ENCODE measurements at regions not wholly inside any gene's neighbourhood (a gene's known extent, or its start where the extent isn't known, plus 50 kb on each side); places are given as distances from the start of the nearest gene placed in this dataset.

DNA sequence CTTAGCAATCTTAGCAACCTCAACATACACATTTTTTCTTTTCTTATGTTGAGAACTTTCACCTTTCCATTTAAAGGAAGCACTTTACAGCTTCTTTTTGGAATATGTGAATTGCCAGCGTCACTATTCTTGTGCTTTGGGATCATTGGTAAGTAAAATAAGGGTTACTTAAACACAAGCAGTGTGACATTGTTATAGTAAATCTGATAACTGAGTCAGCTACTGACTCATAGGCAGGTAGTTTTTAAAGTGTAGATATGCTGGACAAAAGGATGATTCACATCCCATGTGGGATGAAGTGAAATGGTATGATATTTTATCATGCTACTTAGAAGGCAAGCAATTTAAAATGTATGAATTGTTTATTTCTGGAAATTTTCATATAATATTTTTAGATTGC is 637.2 kb downstream of the DCDC2C start:
- Histone ChIP-seq H3K4me1 (ENCODE audit: control insufficient read depth in 1 of 2, insufficient read depth in 2 of 2, low read length in 2 of 2) (no peaks in the 10 kb centered on the region), H3K27ac (ENCODE audit: low read depth, low read length) (no peak overlapping the region), H4K20me1 (ENCODE audit: insufficient read depth) (no peaks in the 10 kb centered on the region), H3K27me3 (ENCODE audit: insufficient read depth, low read length) (no peaks in the 10 kb centered on the region), H3K9me3 (ENCODE audit: control insufficient read depth in 1 of 2, insufficient read depth in 1 of 2, low read depth in 1 of 2, low read length in 2 of 2) (peaks cover 18 to 24% of the 10 kb centered on the region in 2 experiments; a peak in 3 of 4 replicates), H3K4me2 (ENCODE audit: low read length) (no peak overlapping the region), H3K9me2 (ENCODE audit: insufficient read depth) (no peaks in the 10 kb centered on the region), H3K4me3 (replicated peaks in 1 of 2; ENCODE audit: low read depth in 1 of 2, low read length in 2 of 2) (no peak overlapping the region), H3K36me3 (ENCODE audit: control insufficient read depth in 1 of 2, insufficient read depth in 2 of 2, low read length in 2 of 2) (no peaks in the 10 kb centered on the region), H2AFZ (ENCODE audit: low read depth, low read length, poor library complexity, severe bottlenecking) (no peak overlapping the region), H3K79me2 (ENCODE audit: insufficient read depth, low read length) (no peaks in the 10 kb centered on the region), H3K9ac (ENCODE audit: low read length) (no peak overlapping the region)
- CTCF ChIA-PET, result no interaction called here
- DNase-seq (ENCODE audit: low read depth, low spot score) (no peak), ATAC-seq (no peak)
- RAD21 ChIA-PET (ENCODE audit: low non-redundant PET in 1 of 2, low total read pairs in 2 of 2, uncharacterized antibody in 2 of 2, unreplicated experiment in 2 of 2), result no interaction called here
- intact Hi-C loops (cut with micrococcal nuclease), result no loop called here
- TF ChIP-seq SIN3A (IDR thresholded peaks at IDR 0.05; ENCODE audit: low read depth), result no peak
- no peak for TF ChIP-seq SRF (IDR thresholded peaks at IDR 0.05; ENCODE audit: low read depth)
- TF ChIP-seq EGR1 (IDR thresholded peaks at IDR 0.05; ENCODE audit: low read depth), result no peak
- TF ChIP-seq, protein P1, sequence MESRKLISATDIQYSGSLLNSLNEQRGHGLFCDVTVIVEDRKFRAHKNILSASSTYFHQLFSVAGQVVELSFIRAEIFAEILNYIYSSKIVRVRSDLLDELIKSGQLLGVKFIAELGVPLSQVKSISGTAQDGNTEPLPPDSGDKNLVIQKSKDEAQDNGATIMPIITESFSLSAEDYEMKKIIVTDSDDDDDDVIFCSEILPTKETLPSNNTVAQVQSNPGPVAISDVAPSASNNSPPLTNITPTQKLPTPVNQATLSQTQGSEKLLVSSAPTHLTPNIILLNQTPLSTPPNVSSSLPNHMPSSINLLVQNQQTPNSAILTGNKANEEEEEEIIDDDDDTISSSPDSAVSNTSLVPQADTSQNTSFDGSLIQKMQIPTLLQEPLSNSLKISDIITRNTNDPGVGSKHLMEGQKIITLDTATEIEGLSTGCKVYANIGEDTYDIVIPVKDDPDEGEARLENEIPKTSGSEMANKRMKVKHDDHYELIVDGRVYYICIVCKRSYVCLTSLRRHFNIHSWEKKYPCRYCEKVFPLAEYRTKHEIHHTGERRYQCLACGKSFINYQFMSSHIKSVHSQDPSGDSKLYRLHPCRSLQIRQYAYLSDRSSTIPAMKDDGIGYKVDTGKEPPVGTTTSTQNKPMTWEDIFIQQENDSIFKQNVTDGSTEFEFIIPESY (IDR thresholded peaks at IDR 0.05; ENCODE audit: extremely low read depth, insufficient replicate concordance, low read length), result no peak
- TF ChIP-seq POLR2A (IDR thresholded peaks at IDR 0.05; ENCODE audit: borderline replicate concordance, extremely low read depth, insufficient read depth, insufficient read length), result no peak
- TF ChIP-seq ELF1 (IDR thresholded peaks at IDR 0.05; ENCODE audit: borderline replicate concordance, low read depth), result no peak
- TF ChIP-seq SP1 (IDR thresholded peaks at IDR 0.05; ENCODE audit: low read depth), result no peak
- TF ChIP-seq JUND (IDR thresholded peaks at IDR 0.05), result no peak
- no peak for TF ChIP-seq YY1 (IDR thresholded peaks at IDR 0.05; ENCODE audit: extremely low read depth, insufficient replicate concordance, low read depth, low read length)
- BruUV-seq (replicated peaks), result no TSS peak
- POLR2A ChIA-PET, result no interaction called here

DNA sequence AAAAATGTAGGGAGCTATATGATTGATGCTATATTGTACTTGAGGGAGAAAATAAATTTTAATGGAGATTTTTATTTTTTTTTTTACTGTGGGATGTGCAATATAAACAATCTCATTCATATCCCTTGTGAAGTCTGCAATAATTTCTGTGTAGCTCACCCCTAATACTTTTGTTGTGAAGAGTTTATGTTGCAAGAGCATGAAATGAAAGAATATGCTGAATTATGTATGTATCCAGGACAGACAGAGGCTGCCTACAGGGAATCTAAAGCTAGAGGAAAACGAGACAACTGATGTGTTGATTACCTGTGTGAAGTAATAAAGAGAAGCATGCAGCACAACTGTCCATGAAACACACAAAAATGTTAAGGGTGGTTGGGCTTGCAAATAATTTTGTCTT is 643.3 kb downstream of the DCDC2C start:
- Histone ChIP-seq H3K4me3 (replicated peaks in 1 of 2; ENCODE audit: low read depth in 1 of 2, low read length in 2 of 2) (no peak overlapping the region), H3K79me2 (ENCODE audit: insufficient read depth, low read length) (no peaks in the 10 kb centered on the region), H3K4me1 (ENCODE audit: control insufficient read depth in 1 of 2, insufficient read depth in 2 of 2, low read length in 2 of 2) (no peaks in the 10 kb centered on the region), H3K4me2 (ENCODE audit: low read length) (no peak overlapping the region), H4K20me1 (ENCODE audit: insufficient read depth) (no peaks in the 10 kb centered on the region), H3K9ac (ENCODE audit: low read length) (no peak overlapping the region), H3K27ac (ENCODE audit: low read depth, low read length) (no peak overlapping the region), H3K9me3 (ENCODE audit: control insufficient read depth in 1 of 2, insufficient read depth in 1 of 2, low read depth in 1 of 2, low read length in 2 of 2) (peaks cover 8% of the 10 kb centered on the region in 2 experiments; a peak in 3 of 4 replicates), H2AFZ (ENCODE audit: low read depth, low read length, poor library complexity, severe bottlenecking) (no peak overlapping the region), H3K36me3 (ENCODE audit: control insufficient read depth in 1 of 2, insufficient read depth in 2 of 2, low read length in 2 of 2) (no peaks in the 10 kb centered on the region), H3K9me2 (ENCODE audit: insufficient read depth) (no peaks in the 10 kb centered on the region), H3K27me3 (ENCODE audit: insufficient read depth, low read length) (no peaks in the 10 kb centered on the region)
- CTCF ChIA-PET, result no interaction called here
- POLR2A ChIA-PET, result no interaction called here
- RAD21 ChIA-PET (ENCODE audit: low non-redundant PET in 1 of 2, low total read pairs in 2 of 2, uncharacterized antibody in 2 of 2, unreplicated experiment in 2 of 2), result no interaction called here
- TF ChIP-seq ZNF274 (IDR thresholded peaks at IDR 0.05; ENCODE audit: low read depth, low read length), result no peak
- TF ChIP-seq, protein P2, sequence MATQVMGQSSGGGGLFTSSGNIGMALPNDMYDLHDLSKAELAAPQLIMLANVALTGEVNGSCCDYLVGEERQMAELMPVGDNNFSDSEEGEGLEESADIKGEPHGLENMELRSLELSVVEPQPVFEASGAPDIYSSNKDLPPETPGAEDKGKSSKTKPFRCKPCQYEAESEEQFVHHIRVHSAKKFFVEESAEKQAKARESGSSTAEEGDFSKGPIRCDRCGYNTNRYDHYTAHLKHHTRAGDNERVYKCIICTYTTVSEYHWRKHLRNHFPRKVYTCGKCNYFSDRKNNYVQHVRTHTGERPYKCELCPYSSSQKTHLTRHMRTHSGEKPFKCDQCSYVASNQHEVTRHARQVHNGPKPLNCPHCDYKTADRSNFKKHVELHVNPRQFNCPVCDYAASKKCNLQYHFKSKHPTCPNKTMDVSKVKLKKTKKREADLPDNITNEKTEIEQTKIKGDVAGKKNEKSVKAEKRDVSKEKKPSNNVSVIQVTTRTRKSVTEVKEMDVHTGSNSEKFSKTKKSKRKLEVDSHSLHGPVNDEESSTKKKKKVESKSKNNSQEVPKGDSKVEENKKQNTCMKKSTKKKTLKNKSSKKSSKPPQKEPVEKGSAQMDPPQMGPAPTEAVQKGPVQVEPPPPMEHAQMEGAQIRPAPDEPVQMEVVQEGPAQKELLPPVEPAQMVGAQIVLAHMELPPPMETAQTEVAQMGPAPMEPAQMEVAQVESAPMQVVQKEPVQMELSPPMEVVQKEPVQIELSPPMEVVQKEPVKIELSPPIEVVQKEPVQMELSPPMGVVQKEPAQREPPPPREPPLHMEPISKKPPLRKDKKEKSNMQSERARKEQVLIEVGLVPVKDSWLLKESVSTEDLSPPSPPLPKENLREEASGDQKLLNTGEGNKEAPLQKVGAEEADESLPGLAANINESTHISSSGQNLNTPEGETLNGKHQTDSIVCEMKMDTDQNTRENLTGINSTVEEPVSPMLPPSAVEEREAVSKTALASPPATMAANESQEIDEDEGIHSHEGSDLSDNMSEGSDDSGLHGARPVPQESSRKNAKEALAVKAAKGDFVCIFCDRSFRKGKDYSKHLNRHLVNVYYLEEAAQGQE (IDR thresholded peaks at IDR 0.05; ENCODE audit: low read depth), result no peak
- TF ChIP-seq, protein P1 (IDR thresholded peaks at IDR 0.05; ENCODE audit: extremely low read depth, insufficient replicate concordance, low read length), result no peak
- TF ChIP-seq JUND (IDR thresholded peaks at IDR 0.05), result no peak
- no peak for TF ChIP-seq ZFX (IDR thresholded peaks at IDR 0.05)
- TF ChIP-seq EZH2 (IDR thresholded peaks at IDR 0.05), result no peak
- no peak for TF ChIP-seq SIN3A (IDR thresholded peaks at IDR 0.05; ENCODE audit: low read depth)
- TF ChIP-seq POLR2A (IDR thresholded peaks at IDR 0.05; ENCODE audit: borderline replicate concordance, extremely low read depth, insufficient read depth, insufficient read length), result no peak
- no peak for DNase-seq (ENCODE audit: low read depth, low spot score)
- no TSS peak for BruUV-seq (replicated peaks)
- no peak for ATAC-seq
- intact Hi-C loops (cut with micrococcal nuclease), result no loop called here
